ENCODE measurements at regions not wholly inside any gene's neighbourhood (a gene's known extent, or its start where the extent isn't known, plus 50 kb on each side); places are given as distances from the start of the nearest gene placed in this dataset.

- Histone ChIP-seq H3K4me1 (ENCODE audit: control insufficient read depth in 2 of 2, insufficient read depth in 2 of 2, low read length in 2 of 2) (no peaks in the 10 kb centered on the region), H3K4me3 (ENCODE audit: control extremely low read depth in 1 of 5, extremely low read depth in 1 of 5, insufficient read depth in 1 of 5, low read depth in 2 of 5, low read length in 4 of 5) (no peak overlapping the region), H3K27me3 (replicated peaks in 1 of 4; ENCODE audit: control extremely low read depth in 1 of 4, control insufficient read depth in 3 of 4, insufficient read depth in 4 of 4, low read length in 3 of 4) (peaks cover 0 to 7% (median 0%) of the 10 kb centered on the region in 4 experiments), H2AFZ (ENCODE audit: insufficient read depth, low read depth, low read length, poor library complexity, severe bottlenecking) (no peak overlapping the region), H3K36me3 (replicated peaks in 1 of 2; ENCODE audit: control extremely low read depth in 1 of 2, control insufficient read depth in 1 of 2, extremely low read depth in 1 of 2, insufficient read depth in 2 of 2, low read length in 1 of 2) (no peaks in the 10 kb centered on the region), H3K79me2 (ENCODE audit: control insufficient read depth, insufficient read depth, low read length) (no peaks in the 10 kb centered on the region), H3K27ac (ENCODE audit: low read length in 2 of 2) (no peak overlapping the region), H4K20me1 (ENCODE audit: control insufficient read depth, insufficient read depth, low read length, poor library complexity, severe bottlenecking) (no peaks in the 10 kb centered on the region), H3K9me3 (ENCODE audit: control extremely low read depth in 1 of 3, control insufficient read depth in 2 of 3, insufficient read depth in 1 of 3, low read length in 2 of 3) (peaks cover 0 to 7% (median 0%) of the 10 kb centered on the region in 3 donors), H3K4me2 (replicated peaks; ENCODE audit: low read depth, low read length, poor library complexity, severe bottlenecking) (no peak overlapping the region), H3K9ac (ENCODE audit: low read length) (no peak overlapping the region)
- 79% methylated on average over 3 of the region's 11 CpGs for WGBS (ENCODE audit: insufficient coverage)
- ChIA-PET POLR2A (no interaction called here), CTCF (no interaction called here)
- no peak for TF ChIP-seq CTCF (IDR thresholded peaks at IDR 0.05)
- Mint-ChIP-seq H3K9me3 (ENCODE audit: insufficient read depth) (no peaks in the 10 kb centered on the region), H3K27me3 (peaks cover 8% of the 10 kb centered on the region), H3K27ac (no peak overlapping the region), H3K4me3 (no peak overlapping the region), H3K4me1 (no peaks in the 10 kb centered on the region)
- intact Hi-C loops (cut with micrococcal nuclease): no loop called here
- ATAC-seq (ENCODE audit: low read depth) (no peak), DNase-seq (no peak)
Measured at GRCh38 chr6:168960551-168961263, 292.9 kb downstream of the THBS2 start.

GRCh38 chr6:168959696-168960095, 293.9 kb downstream of the THBS2 start:
- Mint-ChIP-seq H3K27ac (no peak overlapping the region), H3K27me3 (peaks cover 17% of the 10 kb centered on the region), H3K4me1 (no peaks in the 10 kb centered on the region), H3K9me3 (ENCODE audit: insufficient read depth) (no peaks in the 10 kb centered on the region), H3K4me3 (no peak overlapping the region)
- no peak overlapping the region for H3K4me3 ChIP-seq (ENCODE audit: control extremely low read depth in 1 of 5, extremely low read depth in 1 of 5, insufficient read depth in 1 of 5, low read depth in 2 of 5, low read length in 4 of 5)
- DNase-seq (no peak), ATAC-seq (ENCODE audit: low read depth) (no peak)
- H2AFZ ChIP-seq (ENCODE audit: insufficient read depth, low read depth, low read length, poor library complexity, severe bottlenecking): no peak overlapping the region
- H3K27me3 ChIP-seq (replicated peaks in 1 of 4; ENCODE audit: control extremely low read depth in 1 of 4, control insufficient read depth in 3 of 4, insufficient read depth in 4 of 4, low read length in 3 of 4): peaks cover 0 to 7% (median 0%) of the 10 kb centered on the region in 4 experiments
- ChIA-PET CTCF (interaction anchor here (1.4 kb wide), 1 partner anchor 1557 kb away, joined by 3 read pairs; no protein-coding TSS in a partner anchor), POLR2A (no interaction called here)
- WGBS (ENCODE audit: insufficient coverage): no CpG with 5 or more reads among the region's 4 CpGs
- no peak overlapping the region for H3K4me2 ChIP-seq (replicated peaks; ENCODE audit: low read depth, low read length, poor library complexity, severe bottlenecking)
- intact Hi-C loops (cut with micrococcal nuclease): no loop called here
- peaks cover 0 to 3% (median 0%) of the 10 kb centered on the region in 3 donors for H3K9me3 ChIP-seq (ENCODE audit: control extremely low read depth in 1 of 3, control insufficient read depth in 2 of 3, insufficient read depth in 1 of 3, low read length in 2 of 3)
- no peak overlapping the region for H3K9ac ChIP-seq (ENCODE audit: low read length)
- TF ChIP-seq CTCF (IDR thresholded peaks at IDR 0.05) (no peak), EZH2 (IDR thresholded peaks at IDR 0.05; ENCODE audit: borderline replicate concordance, insufficient read depth, low read depth, low read length, poor library complexity, severe bottlenecking) (no peak)
- no peaks in the 10 kb centered on the region for H3K79me2 ChIP-seq (ENCODE audit: control insufficient read depth, insufficient read depth, low read length)
- H4K20me1 ChIP-seq (ENCODE audit: control insufficient read depth, insufficient read depth, low read length, poor library complexity, severe bottlenecking): no peaks in the 10 kb centered on the region
- no peaks in the 10 kb centered on the region for H3K36me3 ChIP-seq (replicated peaks in 1 of 2; ENCODE audit: control extremely low read depth in 1 of 2, control insufficient read depth in 1 of 2, extremely low read depth in 1 of 2, insufficient read depth in 2 of 2, low read length in 1 of 2)
- H3K27ac ChIP-seq (ENCODE audit: low read length in 2 of 2): no peak overlapping the region
- H3K4me1 ChIP-seq (ENCODE audit: control insufficient read depth in 2 of 2, insufficient read depth in 2 of 2, low read length in 2 of 2): no peaks in the 10 kb centered on the region

Data from B cell (primary cell).